ENCODE measurements at regions not wholly inside any gene's neighbourhood (a gene's known extent, or its start where the extent isn't known, plus 50 kb on each side); places are given as distances from the start of the nearest gene placed in this dataset.

DNA sequence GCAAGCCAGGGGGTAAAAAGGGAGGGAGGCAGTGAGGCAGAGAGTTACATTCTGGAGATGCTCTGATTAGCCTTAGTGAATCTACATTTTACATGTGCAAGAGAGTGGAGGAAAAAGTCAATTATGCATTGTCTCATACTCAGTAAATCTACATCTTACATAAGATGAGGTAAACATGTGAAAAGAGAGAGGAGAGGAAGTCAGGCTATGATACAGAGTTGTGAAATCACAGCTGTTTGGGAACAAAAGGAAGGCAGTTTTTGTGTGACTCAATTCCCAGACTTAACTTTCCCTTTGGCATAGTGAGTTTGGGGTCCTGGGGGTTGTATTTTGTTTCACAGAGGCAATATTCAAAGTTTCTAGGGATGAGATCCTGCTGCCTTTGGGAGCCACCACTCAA is 67.8 kb downstream of the GP2 start:
- Histone ChIP-seq H3K4me2 (no peak overlapping the region), H3K9me3 (no peaks in the 10 kb centered on the region), H3K4me1 (no peaks in the 10 kb centered on the region), H3K27ac (no peak overlapping the region), H3K4me3 (no peak overlapping the region)
- no peak for TF ChIP-seq GATA3 (IDR thresholded peaks at IDR 0.05; ENCODE audit: borderline replicate concordance)
- TF ChIP-seq TP53 (CRISPR knock-in tag; IDR thresholded peaks at IDR 0.05): no peak
- TF ChIP-seq FOSB (CRISPR knock-in tag; IDR thresholded peaks at IDR 0.05): no peak
- TF ChIP-seq RNF2 (IDR thresholded peaks at IDR 0.05; ENCODE audit: borderline replicate concordance, low read depth): no peak
- no peak for TF ChIP-seq SMC3 (IDR thresholded peaks at IDR 0.05)
- TF ChIP-seq CHD4 (IDR thresholded peaks at IDR 0.05; ENCODE audit: borderline replicate concordance): no peak
- no peak for TF ChIP-seq EHF (CRISPR knock-in tag; IDR thresholded peaks at IDR 0.05)
- TF ChIP-seq POLR2A (IDR thresholded peaks at IDR 0.05; ENCODE audit: low read length): no peak
- TF ChIP-seq, protein P1, sequence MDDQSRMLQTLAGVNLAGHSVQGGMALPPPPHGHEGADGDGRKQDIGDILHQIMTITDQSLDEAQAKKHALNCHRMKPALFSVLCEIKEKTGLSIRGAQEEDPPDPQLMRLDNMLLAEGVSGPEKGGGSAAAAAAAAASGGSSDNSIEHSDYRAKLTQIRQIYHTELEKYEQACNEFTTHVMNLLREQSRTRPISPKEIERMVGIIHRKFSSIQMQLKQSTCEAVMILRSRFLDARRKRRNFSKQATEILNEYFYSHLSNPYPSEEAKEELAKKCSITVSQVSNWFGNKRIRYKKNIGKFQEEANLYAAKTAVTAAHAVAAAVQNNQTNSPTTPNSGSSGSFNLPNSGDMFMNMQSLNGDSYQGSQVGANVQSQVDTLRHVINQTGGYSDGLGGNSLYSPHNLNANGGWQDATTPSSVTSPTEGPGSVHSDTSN (IDR thresholded peaks at IDR 0.05): no peak
- no peak for TF ChIP-seq RCOR1 (IDR thresholded peaks at IDR 0.05; ENCODE audit: low read depth, low read length)
- TF ChIP-seq ZSCAN20 (CRISPR knock-in tag; IDR thresholded peaks at IDR 0.05): no peak
- TF ChIP-seq CBX2 (IDR thresholded peaks at IDR 0.05; ENCODE audit: borderline replicate concordance, low read depth): no peak
- ATAC-seq (no peak), DNase-seq (ENCODE audit: low read depth in 1 of 2, low spot score in 1 of 2) (no peak), FAIRE-seq (no peak)
- POLR2A ChIA-PET: no interaction called here
- CTCF ChIA-PET: no interaction called here

DNA sequence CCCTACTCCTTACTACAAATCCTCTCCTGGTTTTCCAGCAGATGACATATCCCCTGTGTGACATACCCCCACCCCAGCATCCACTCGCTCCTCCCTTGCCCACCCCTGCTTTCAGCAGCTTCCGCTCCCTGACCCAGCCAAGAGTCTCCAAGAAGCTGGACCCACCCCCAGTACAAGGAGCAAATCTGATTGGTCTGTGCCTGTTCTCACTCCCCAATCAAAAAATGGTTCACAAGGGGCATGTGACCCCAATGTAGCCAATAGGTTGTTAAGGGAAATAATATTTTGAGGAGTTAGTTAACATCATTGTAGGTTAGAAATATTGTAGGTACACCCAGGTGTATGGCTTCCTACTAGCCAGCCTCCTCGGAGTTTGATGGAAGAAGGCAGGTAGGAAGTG is 70.1 kb downstream of the GP2 start:
- POLR2A ChIA-PET: no interaction called here
- Histone ChIP-seq H3K4me2 (no peak overlapping the region), H3K9me3 (no peaks in the 10 kb centered on the region), H3K4me1 (no peaks in the 10 kb centered on the region), H3K27ac (no peak overlapping the region), H3K4me3 (no peak overlapping the region)
- no peak for TF ChIP-seq HEYL (CRISPR knock-in tag; IDR thresholded peaks at IDR 0.05)
- TF ChIP-seq KDM1A (IDR thresholded peaks at IDR 0.05; ENCODE audit: low read depth): no peak
- TF ChIP-seq, protein P2, sequence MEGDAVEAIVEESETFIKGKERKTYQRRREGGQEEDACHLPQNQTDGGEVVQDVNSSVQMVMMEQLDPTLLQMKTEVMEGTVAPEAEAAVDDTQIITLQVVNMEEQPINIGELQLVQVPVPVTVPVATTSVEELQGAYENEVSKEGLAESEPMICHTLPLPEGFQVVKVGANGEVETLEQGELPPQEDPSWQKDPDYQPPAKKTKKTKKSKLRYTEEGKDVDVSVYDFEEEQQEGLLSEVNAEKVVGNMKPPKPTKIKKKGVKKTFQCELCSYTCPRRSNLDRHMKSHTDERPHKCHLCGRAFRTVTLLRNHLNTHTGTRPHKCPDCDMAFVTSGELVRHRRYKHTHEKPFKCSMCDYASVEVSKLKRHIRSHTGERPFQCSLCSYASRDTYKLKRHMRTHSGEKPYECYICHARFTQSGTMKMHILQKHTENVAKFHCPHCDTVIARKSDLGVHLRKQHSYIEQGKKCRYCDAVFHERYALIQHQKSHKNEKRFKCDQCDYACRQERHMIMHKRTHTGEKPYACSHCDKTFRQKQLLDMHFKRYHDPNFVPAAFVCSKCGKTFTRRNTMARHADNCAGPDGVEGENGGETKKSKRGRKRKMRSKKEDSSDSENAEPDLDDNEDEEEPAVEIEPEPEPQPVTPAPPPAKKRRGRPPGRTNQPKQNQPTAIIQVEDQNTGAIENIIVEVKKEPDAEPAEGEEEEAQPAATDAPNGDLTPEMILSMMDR (IDR thresholded peaks at IDR 0.05): no peak
- TF ChIP-seq GATA3 (IDR thresholded peaks at IDR 0.05; ENCODE audit: borderline replicate concordance): no peak
- TF ChIP-seq ESRRA (IDR thresholded peaks at IDR 0.05; ENCODE audit: borderline replicate concordance, low read length): no peak
- TF ChIP-seq CEBPB (IDR thresholded peaks at IDR 0.05): no peak
- TF ChIP-seq TP53 (CRISPR knock-in tag; IDR thresholded peaks at IDR 0.05): no peak
- TF ChIP-seq BHLHE40 (IDR thresholded peaks at IDR 0.05; ENCODE audit: low read depth, low read length): no peak
- TF ChIP-seq CBX8 (IDR thresholded peaks at IDR 0.05): no peak
- TF ChIP-seq MAFK (IDR thresholded peaks at IDR 0.05; ENCODE audit: partially characterized antibody): no peak
- TF ChIP-seq SMC3 (IDR thresholded peaks at IDR 0.05): no peak
- TF ChIP-seq, protein P3, sequence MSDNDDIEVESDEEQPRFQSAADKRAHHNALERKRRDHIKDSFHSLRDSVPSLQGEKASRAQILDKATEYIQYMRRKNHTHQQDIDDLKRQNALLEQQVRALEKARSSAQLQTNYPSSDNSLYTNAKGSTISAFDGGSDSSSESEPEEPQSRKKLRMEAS (IDR thresholded peaks at IDR 0.05): no peak
- DNase-seq (ENCODE audit: low read depth in 1 of 2, low spot score in 1 of 2): no peak
- no peak for FAIRE-seq
- CTCF ChIA-PET: no interaction called here
- no peak for ATAC-seq
- 4% methylated on average over 3 of the region's 3 CpGs for WGBS (ENCODE audit: missing lambda C conversion rate)

DNA sequence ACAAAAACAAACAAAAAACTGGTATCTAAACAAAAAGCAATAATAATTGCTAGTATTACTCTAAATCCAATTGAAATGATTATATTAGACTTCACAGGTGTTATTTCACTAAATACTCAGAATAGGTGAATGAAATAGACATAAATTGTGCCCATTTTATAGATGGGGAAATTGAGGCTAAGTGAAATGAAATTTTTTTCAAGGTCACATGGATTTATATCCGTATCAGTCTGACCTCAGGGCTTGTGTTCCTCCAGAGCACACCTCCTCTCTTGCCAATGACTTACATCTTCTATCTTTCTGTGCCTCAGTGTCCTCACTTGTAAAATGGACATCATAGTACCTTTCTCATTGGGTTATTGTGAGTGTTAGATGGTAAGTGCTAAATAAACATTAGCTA is 72.3 kb downstream of the GP2 start:
- no peak for FAIRE-seq
- no peak for ATAC-seq
- no peak overlapping the region for H3K4me3 ChIP-seq
- TF ChIP-seq CBX8 (IDR thresholded peaks at IDR 0.05): no peak
- no peak for TF ChIP-seq ZFP36 (IDR thresholded peaks at IDR 0.05; ENCODE audit: borderline replicate concordance, partially characterized antibody)
- no peak for TF ChIP-seq KDM1A (IDR thresholded peaks at IDR 0.05; ENCODE audit: low read depth)
- TF ChIP-seq EHF (CRISPR knock-in tag; IDR thresholded peaks at IDR 0.05): no peak
- no peak for TF ChIP-seq MAFK (IDR thresholded peaks at IDR 0.05; ENCODE audit: partially characterized antibody)
- TF ChIP-seq POLR2A (IDR thresholded peaks at IDR 0.05; ENCODE audit: low read length): no peak
- no peak for TF ChIP-seq SREBF2 (IDR thresholded peaks at IDR 0.05)
- TF ChIP-seq, protein P4, sequence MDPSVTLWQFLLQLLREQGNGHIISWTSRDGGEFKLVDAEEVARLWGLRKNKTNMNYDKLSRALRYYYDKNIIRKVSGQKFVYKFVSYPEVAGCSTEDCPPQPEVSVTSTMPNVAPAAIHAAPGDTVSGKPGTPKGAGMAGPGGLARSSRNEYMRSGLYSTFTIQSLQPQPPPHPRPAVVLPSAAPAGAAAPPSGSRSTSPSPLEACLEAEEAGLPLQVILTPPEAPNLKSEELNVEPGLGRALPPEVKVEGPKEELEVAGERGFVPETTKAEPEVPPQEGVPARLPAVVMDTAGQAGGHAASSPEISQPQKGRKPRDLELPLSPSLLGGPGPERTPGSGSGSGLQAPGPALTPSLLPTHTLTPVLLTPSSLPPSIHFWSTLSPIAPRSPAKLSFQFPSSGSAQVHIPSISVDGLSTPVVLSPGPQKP (IDR thresholded peaks at IDR 0.05; ENCODE audit: low read depth, low read length): no peak
- no peak for TF ChIP-seq RCOR1 (IDR thresholded peaks at IDR 0.05; ENCODE audit: low read depth, low read length)
- TF ChIP-seq, protein P5, sequence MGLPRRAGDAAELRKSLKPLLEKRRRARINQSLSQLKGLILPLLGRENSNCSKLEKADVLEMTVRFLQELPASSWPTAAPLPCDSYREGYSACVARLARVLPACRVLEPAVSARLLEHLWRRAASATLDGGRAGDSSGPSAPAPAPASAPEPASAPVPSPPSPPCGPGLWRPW (IDR thresholded peaks at IDR 0.05): no peak
- TF ChIP-seq FOSL2 (IDR thresholded peaks at IDR 0.05): no peak
- no peak for TF ChIP-seq FOSL2 (CRISPR knock-in tag; IDR thresholded peaks at IDR 0.05)
- no peak for TF ChIP-seq JUNB (IDR thresholded peaks at IDR 0.05)
- TF ChIP-seq ZNF302 (CRISPR knock-in tag; IDR thresholded peaks at IDR 0.05): no peak
- no peak overlapping the region for H3K27ac ChIP-seq
- no peaks in the 10 kb centered on the region for H3K9me3 ChIP-seq
- POLR2A ChIA-PET: no interaction called here
- CTCF ChIA-PET: no interaction called here
- no peak for DNase-seq (ENCODE audit: low read depth in 1 of 2, low spot score in 1 of 2)
- no peaks in the 10 kb centered on the region for H3K4me1 ChIP-seq
- WGBS (ENCODE audit: missing lambda C conversion rate): 0% methylated on average over 1 of the region's 1 CpG
- no peak overlapping the region for H3K4me2 ChIP-seq

Data from A549 (cell line).